ENCODE measurements at regions not wholly inside any gene's neighbourhood (a gene's known extent, or its start where the extent isn't known, plus 50 kb on each side); places are given as distances from the start of the nearest gene placed in this dataset.

DNA sequence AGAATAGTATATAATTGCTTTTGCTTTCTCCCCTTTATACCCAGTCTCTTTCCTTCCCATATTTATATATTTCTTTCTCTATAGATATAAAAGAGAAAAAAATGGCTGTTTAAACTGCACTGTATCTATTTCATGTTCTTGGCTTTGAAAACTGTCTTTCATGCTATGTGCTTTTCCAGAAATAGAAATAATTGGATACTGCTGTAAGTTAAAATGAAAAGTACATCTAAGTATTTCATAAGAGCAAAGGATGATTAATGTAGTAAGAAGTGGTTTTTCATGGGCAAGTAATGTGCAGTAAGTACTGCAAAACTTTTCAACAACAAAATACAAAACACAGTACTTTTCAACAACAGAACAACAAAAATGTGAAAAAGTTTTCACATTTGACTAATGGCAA, 237.9 kb downstream of the SNCA start:
- no peak for DNase-seq (ENCODE audit: low read depth in 1 of 2, low spot score in 1 of 2)
- H3K4me3 ChIP-seq (replicated peaks; ENCODE audit: insufficient read depth, low read length), result no peak overlapping the region
- H3K27me3 ChIP-seq (ENCODE audit: insufficient read depth, poor library complexity, severe bottlenecking), result no peaks in the 10 kb centered on the region
- no peak overlapping the region for H3K27ac ChIP-seq (replicated peaks)
- TF ChIP-seq GABPA (IDR thresholded peaks at IDR 0.05; ENCODE audit: low read depth) (no peak), POLR2AphosphoS5 (IDR thresholded peaks at IDR 0.05; ENCODE audit: low read depth) (no peak), SPI1 (IDR thresholded peaks at IDR 0.05; ENCODE audit: borderline replicate concordance, low read depth) (no peak)
- TF ChIP-seq, protein P1, sequence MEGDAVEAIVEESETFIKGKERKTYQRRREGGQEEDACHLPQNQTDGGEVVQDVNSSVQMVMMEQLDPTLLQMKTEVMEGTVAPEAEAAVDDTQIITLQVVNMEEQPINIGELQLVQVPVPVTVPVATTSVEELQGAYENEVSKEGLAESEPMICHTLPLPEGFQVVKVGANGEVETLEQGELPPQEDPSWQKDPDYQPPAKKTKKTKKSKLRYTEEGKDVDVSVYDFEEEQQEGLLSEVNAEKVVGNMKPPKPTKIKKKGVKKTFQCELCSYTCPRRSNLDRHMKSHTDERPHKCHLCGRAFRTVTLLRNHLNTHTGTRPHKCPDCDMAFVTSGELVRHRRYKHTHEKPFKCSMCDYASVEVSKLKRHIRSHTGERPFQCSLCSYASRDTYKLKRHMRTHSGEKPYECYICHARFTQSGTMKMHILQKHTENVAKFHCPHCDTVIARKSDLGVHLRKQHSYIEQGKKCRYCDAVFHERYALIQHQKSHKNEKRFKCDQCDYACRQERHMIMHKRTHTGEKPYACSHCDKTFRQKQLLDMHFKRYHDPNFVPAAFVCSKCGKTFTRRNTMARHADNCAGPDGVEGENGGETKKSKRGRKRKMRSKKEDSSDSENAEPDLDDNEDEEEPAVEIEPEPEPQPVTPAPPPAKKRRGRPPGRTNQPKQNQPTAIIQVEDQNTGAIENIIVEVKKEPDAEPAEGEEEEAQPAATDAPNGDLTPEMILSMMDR (IDR thresholded peaks at IDR 0.05; ENCODE audit: insufficient read depth, low read length), result no peak
- TF ChIP-seq, protein P2, sequence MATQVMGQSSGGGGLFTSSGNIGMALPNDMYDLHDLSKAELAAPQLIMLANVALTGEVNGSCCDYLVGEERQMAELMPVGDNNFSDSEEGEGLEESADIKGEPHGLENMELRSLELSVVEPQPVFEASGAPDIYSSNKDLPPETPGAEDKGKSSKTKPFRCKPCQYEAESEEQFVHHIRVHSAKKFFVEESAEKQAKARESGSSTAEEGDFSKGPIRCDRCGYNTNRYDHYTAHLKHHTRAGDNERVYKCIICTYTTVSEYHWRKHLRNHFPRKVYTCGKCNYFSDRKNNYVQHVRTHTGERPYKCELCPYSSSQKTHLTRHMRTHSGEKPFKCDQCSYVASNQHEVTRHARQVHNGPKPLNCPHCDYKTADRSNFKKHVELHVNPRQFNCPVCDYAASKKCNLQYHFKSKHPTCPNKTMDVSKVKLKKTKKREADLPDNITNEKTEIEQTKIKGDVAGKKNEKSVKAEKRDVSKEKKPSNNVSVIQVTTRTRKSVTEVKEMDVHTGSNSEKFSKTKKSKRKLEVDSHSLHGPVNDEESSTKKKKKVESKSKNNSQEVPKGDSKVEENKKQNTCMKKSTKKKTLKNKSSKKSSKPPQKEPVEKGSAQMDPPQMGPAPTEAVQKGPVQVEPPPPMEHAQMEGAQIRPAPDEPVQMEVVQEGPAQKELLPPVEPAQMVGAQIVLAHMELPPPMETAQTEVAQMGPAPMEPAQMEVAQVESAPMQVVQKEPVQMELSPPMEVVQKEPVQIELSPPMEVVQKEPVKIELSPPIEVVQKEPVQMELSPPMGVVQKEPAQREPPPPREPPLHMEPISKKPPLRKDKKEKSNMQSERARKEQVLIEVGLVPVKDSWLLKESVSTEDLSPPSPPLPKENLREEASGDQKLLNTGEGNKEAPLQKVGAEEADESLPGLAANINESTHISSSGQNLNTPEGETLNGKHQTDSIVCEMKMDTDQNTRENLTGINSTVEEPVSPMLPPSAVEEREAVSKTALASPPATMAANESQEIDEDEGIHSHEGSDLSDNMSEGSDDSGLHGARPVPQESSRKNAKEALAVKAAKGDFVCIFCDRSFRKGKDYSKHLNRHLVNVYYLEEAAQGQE (IDR thresholded peaks at IDR 0.05; ENCODE audit: insufficient replicate concordance, low read depth), result no peak

DNA sequence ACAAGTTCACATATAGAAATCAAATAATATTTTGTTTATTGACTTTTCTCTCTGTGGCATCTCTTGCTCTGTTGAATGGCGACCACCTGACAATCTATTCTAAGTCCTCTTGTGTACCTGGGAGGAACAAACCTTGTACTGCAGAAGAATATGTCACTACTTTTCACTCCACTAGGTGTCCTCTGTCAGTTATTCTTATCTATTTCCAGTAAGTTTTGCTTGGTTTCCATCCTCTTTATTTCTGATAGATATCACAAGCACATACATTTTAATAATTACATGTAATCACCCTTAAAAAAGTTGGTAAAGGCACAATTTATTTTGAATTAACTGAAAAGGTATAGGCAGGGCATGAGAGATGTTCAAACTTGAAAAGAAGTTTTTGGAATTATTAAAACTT, 238.4 kb downstream of the SNCA start:
- no peak for DNase-seq (ENCODE audit: low read depth in 1 of 2, low spot score in 1 of 2)
- Histone ChIP-seq H3K4me3 (replicated peaks; ENCODE audit: insufficient read depth, low read length) (no peak overlapping the region), H3K27me3 (ENCODE audit: insufficient read depth, poor library complexity, severe bottlenecking) (no peaks in the 10 kb centered on the region), H3K27ac (replicated peaks) (no peak overlapping the region)
- TF ChIP-seq POLR2AphosphoS5 (IDR thresholded peaks at IDR 0.05; ENCODE audit: low read depth) (no peak), SPI1 (IDR thresholded peaks at IDR 0.05; ENCODE audit: borderline replicate concordance, low read depth) (no peak), GABPA (IDR thresholded peaks at IDR 0.05; ENCODE audit: low read depth) (no peak)
- TF ChIP-seq, protein P1 (IDR thresholded peaks at IDR 0.05; ENCODE audit: insufficient read depth, low read length), result no peak
- TF ChIP-seq, protein P2 (IDR thresholded peaks at IDR 0.05; ENCODE audit: insufficient replicate concordance, low read depth), result no peak

- TF ChIP-seq, protein P1 (IDR thresholded peaks at IDR 0.05; ENCODE audit: insufficient read depth, low read length), result no peak
- TF ChIP-seq GABPA (IDR thresholded peaks at IDR 0.05; ENCODE audit: low read depth), result no peak
- TF ChIP-seq POLR2AphosphoS5 (IDR thresholded peaks at IDR 0.05; ENCODE audit: low read depth), result no peak
- no peak for TF ChIP-seq SPI1 (IDR thresholded peaks at IDR 0.05; ENCODE audit: borderline replicate concordance, low read depth)
- TF ChIP-seq, protein P2 (IDR thresholded peaks at IDR 0.05; ENCODE audit: insufficient replicate concordance, low read depth), result no peak
- no peak overlapping the region for H3K4me3 ChIP-seq (replicated peaks; ENCODE audit: insufficient read depth, low read length)
- no peak for DNase-seq (ENCODE audit: low read depth in 1 of 2, low spot score in 1 of 2)
- H3K27me3 ChIP-seq (ENCODE audit: insufficient read depth, poor library complexity, severe bottlenecking), result no peaks in the 10 kb centered on the region
- H3K27ac ChIP-seq (replicated peaks), result no peak overlapping the region
Measured at GRCh38 chr4:89595125-89595789, 241.7 kb downstream of the SNCA start.

All from HL-60 (cell line).